ENCODE measurements at regions not wholly inside any gene's neighbourhood (a gene's known extent, or its start where the extent isn't known, plus 50 kb on each side); places are given as distances from the start of the nearest gene placed in this dataset.

GRCh38 chr16:26189536-26189935 is 497.8 kb downstream of the HS3ST4 start:
- no peaks in the 10 kb centered on the region for H3K9me2 ChIP-seq (replicated peaks; ENCODE audit: control insufficient read depth, low read length)
- TF ChIP-seq, protein P1, sequence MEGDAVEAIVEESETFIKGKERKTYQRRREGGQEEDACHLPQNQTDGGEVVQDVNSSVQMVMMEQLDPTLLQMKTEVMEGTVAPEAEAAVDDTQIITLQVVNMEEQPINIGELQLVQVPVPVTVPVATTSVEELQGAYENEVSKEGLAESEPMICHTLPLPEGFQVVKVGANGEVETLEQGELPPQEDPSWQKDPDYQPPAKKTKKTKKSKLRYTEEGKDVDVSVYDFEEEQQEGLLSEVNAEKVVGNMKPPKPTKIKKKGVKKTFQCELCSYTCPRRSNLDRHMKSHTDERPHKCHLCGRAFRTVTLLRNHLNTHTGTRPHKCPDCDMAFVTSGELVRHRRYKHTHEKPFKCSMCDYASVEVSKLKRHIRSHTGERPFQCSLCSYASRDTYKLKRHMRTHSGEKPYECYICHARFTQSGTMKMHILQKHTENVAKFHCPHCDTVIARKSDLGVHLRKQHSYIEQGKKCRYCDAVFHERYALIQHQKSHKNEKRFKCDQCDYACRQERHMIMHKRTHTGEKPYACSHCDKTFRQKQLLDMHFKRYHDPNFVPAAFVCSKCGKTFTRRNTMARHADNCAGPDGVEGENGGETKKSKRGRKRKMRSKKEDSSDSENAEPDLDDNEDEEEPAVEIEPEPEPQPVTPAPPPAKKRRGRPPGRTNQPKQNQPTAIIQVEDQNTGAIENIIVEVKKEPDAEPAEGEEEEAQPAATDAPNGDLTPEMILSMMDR (IDR thresholded peaks at IDR 0.05; ENCODE audit: low read depth, low read length, poor library complexity, severe bottlenecking), result no peak
- no peak for TF ChIP-seq EZH2phosphoT487 (IDR thresholded peaks at IDR 0.05; ENCODE audit: borderline replicate concordance, low read length)
- no peak overlapping the region for H3K27ac ChIP-seq (ENCODE audit: low read depth, low read length)
- no peaks in the 10 kb centered on the region for H3K79me2 ChIP-seq (ENCODE audit: control insufficient read depth, low read length)
- H3K27me3 ChIP-seq (ENCODE audit: control insufficient read depth, low read length), result no peaks in the 10 kb centered on the region
- H3K36me3 ChIP-seq (ENCODE audit: control insufficient read depth, low read length), result no peaks in the 10 kb centered on the region
- H3F3A ChIP-seq (ENCODE audit: control insufficient read depth, insufficient read depth), result no peaks in the 10 kb centered on the region
- no peak overlapping the region for H3K4me2 ChIP-seq (ENCODE audit: low read length)
- no peaks in the 10 kb centered on the region for H4K20me1 ChIP-seq (ENCODE audit: control insufficient read depth, insufficient read depth, low read depth, low read length)
- no peak overlapping the region for H3K4me3 ChIP-seq (ENCODE audit: low read length)
- no peaks in the 10 kb centered on the region for H3K9me3 ChIP-seq (ENCODE audit: control insufficient read depth, insufficient read depth, low read length)
- no peaks in the 10 kb centered on the region for H3K4me1 ChIP-seq (ENCODE audit: control insufficient read depth, low read length)

- no peak overlapping the region for H3K4me3 ChIP-seq (ENCODE audit: low read length)
- H3K27ac ChIP-seq (ENCODE audit: low read depth, low read length), result no peak overlapping the region
- H3K4me2 ChIP-seq (ENCODE audit: low read length), result no peak overlapping the region
- H4K20me1 ChIP-seq (ENCODE audit: control insufficient read depth, insufficient read depth, low read depth, low read length), result no peaks in the 10 kb centered on the region
- no peaks in the 10 kb centered on the region for H3K9me2 ChIP-seq (replicated peaks; ENCODE audit: control insufficient read depth, low read length)
- H3K36me3 ChIP-seq (ENCODE audit: control insufficient read depth, low read length), result no peaks in the 10 kb centered on the region
- H3K27me3 ChIP-seq (ENCODE audit: control insufficient read depth, low read length), result no peaks in the 10 kb centered on the region
- H3F3A ChIP-seq (ENCODE audit: control insufficient read depth, insufficient read depth), result no peaks in the 10 kb centered on the region
- no peaks in the 10 kb centered on the region for H3K79me2 ChIP-seq (ENCODE audit: control insufficient read depth, low read length)
- no peaks in the 10 kb centered on the region for H3K4me1 ChIP-seq (ENCODE audit: control insufficient read depth, low read length)
- H3K9me3 ChIP-seq (ENCODE audit: control insufficient read depth, insufficient read depth, low read length), result no peaks in the 10 kb centered on the region
- no peak for TF ChIP-seq EZH2phosphoT487 (IDR thresholded peaks at IDR 0.05; ENCODE audit: borderline replicate concordance, low read length)
- TF ChIP-seq, protein P1 (IDR thresholded peaks at IDR 0.05; ENCODE audit: low read depth, low read length, poor library complexity, severe bottlenecking), result no peak
Measured at GRCh38 chr16:26194526-26194925, 502.8 kb downstream of the HS3ST4 start.

DNA sequence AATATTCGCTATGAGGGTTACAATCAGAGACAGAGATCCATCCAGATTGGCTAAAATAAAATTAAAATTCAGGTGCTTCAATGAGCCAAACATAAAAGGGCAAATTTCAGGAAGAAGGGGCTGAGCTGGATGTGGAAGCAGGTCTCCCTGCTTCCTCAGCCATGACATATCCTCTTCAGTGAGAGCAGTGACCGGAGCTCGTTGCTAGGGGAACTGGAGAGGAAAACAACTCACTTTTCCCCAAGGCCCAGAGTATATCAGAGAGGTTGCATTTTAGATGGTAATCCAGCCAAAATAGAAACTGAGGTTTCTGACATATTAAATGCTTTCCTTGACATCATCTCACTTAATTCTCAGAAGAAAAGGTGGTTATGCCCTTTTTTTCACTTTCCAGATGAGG is 503.5 kb downstream of the HS3ST4 start:
- no peaks in the 10 kb centered on the region for H3K9me3 ChIP-seq (ENCODE audit: control insufficient read depth, insufficient read depth, low read length)
- H3K27me3 ChIP-seq (ENCODE audit: control insufficient read depth, low read length), result no peaks in the 10 kb centered on the region
- no peak overlapping the region for H3K4me3 ChIP-seq (ENCODE audit: low read length)
- no peaks in the 10 kb centered on the region for H3K9me2 ChIP-seq (replicated peaks; ENCODE audit: control insufficient read depth, low read length)
- H3K27ac ChIP-seq (ENCODE audit: low read depth, low read length), result no peak overlapping the region
- TF ChIP-seq, protein P1 (IDR thresholded peaks at IDR 0.05; ENCODE audit: low read depth, low read length, poor library complexity, severe bottlenecking), result no peak
- no peak for TF ChIP-seq EZH2phosphoT487 (IDR thresholded peaks at IDR 0.05; ENCODE audit: borderline replicate concordance, low read length)
- no peak overlapping the region for H3K4me2 ChIP-seq (ENCODE audit: low read length)
- H3K36me3 ChIP-seq (ENCODE audit: control insufficient read depth, low read length), result no peaks in the 10 kb centered on the region
- H3K79me2 ChIP-seq (ENCODE audit: control insufficient read depth, low read length), result no peaks in the 10 kb centered on the region
- H3F3A ChIP-seq (ENCODE audit: control insufficient read depth, insufficient read depth), result no peaks in the 10 kb centered on the region
- no peaks in the 10 kb centered on the region for H3K4me1 ChIP-seq (ENCODE audit: control insufficient read depth, low read length)
- H4K20me1 ChIP-seq (ENCODE audit: control insufficient read depth, insufficient read depth, low read depth, low read length), result no peaks in the 10 kb centered on the region

DNA sequence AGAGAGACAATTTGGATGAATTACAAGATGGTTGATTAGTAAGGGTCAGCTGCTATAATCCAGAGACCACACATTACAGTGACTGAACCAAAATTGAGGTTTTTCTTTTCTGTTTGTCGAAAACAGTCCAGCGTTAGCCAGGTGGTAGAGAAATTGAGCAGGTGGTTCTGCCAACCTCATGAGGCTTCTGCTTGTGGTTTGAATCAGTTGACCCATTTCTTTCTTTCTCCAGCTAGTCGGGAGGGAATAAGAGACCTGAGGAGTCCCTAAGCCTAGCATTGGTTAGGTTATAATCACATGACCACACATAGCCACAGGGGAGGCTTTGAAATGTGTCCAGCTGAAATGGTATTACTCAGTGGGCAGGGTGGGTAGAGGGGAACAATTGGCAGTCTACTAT is 504.6 kb downstream of the HS3ST4 start:
- no peaks in the 10 kb centered on the region for H3K79me2 ChIP-seq (ENCODE audit: control insufficient read depth, low read length)
- H3K9me3 ChIP-seq (ENCODE audit: control insufficient read depth, insufficient read depth, low read length), result no peaks in the 10 kb centered on the region
- no peaks in the 10 kb centered on the region for H4K20me1 ChIP-seq (ENCODE audit: control insufficient read depth, insufficient read depth, low read depth, low read length)
- no peaks in the 10 kb centered on the region for H3K36me3 ChIP-seq (ENCODE audit: control insufficient read depth, low read length)
- H3K9me2 ChIP-seq (replicated peaks; ENCODE audit: control insufficient read depth, low read length), result no peaks in the 10 kb centered on the region
- H3K4me2 ChIP-seq (ENCODE audit: low read length), result no peak overlapping the region
- no peaks in the 10 kb centered on the region for H3K4me1 ChIP-seq (ENCODE audit: control insufficient read depth, low read length)
- no peak overlapping the region for H3K27ac ChIP-seq (ENCODE audit: low read depth, low read length)
- H3F3A ChIP-seq (ENCODE audit: control insufficient read depth, insufficient read depth), result no peaks in the 10 kb centered on the region
- no peaks in the 10 kb centered on the region for H3K27me3 ChIP-seq (ENCODE audit: control insufficient read depth, low read length)
- TF ChIP-seq, protein P1 (IDR thresholded peaks at IDR 0.05; ENCODE audit: low read depth, low read length, poor library complexity, severe bottlenecking), result no peak
- TF ChIP-seq EZH2phosphoT487 (IDR thresholded peaks at IDR 0.05; ENCODE audit: borderline replicate concordance, low read length), result no peak
- H3K4me3 ChIP-seq (ENCODE audit: low read length), result no peak overlapping the region
